ENCODE measurements at regions not wholly inside any gene's neighbourhood (a gene's known extent, or its start where the extent isn't known, plus 50 kb on each side); places are given as distances from the start of the nearest gene placed in this dataset.

DNA sequence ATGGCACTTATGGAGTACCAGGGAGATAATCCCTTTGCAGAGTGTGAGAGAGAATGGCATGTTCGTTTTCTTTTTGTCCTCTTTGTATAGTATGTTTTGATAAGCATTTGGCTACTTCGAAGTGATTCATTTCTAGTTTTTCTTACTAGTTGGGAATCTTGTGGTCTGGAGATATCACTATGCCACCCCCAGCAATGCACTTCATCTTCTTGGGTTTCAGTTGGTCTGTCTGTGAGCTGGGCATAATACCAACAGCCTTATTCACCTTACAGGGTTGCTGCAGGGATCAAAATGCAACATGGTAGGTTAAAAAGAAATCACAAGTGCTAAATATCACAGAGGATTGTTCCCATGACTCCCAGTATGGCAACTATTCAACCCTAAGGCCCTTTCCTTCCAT, 387.8 kb upstream of the CADM1 start:
- no peak overlapping the region for H3K4me3 ChIP-seq
- intact Hi-C loops (cut with DNase I), result no loop called here
- H3K36me3 ChIP-seq, result no peaks in the 10 kb centered on the region
- H3K9me3 ChIP-seq, result no peaks in the 10 kb centered on the region
- H3K4me1 ChIP-seq, result no peaks in the 10 kb centered on the region
- H3K27me3 ChIP-seq, result no peaks in the 10 kb centered on the region
- no peak for DNase-seq (ENCODE audit: extremely low spot score in 2 of 2)
- no peak overlapping the region for H3K27ac ChIP-seq
- TF ChIP-seq, protein P1, sequence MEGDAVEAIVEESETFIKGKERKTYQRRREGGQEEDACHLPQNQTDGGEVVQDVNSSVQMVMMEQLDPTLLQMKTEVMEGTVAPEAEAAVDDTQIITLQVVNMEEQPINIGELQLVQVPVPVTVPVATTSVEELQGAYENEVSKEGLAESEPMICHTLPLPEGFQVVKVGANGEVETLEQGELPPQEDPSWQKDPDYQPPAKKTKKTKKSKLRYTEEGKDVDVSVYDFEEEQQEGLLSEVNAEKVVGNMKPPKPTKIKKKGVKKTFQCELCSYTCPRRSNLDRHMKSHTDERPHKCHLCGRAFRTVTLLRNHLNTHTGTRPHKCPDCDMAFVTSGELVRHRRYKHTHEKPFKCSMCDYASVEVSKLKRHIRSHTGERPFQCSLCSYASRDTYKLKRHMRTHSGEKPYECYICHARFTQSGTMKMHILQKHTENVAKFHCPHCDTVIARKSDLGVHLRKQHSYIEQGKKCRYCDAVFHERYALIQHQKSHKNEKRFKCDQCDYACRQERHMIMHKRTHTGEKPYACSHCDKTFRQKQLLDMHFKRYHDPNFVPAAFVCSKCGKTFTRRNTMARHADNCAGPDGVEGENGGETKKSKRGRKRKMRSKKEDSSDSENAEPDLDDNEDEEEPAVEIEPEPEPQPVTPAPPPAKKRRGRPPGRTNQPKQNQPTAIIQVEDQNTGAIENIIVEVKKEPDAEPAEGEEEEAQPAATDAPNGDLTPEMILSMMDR (IDR thresholded peaks at IDR 0.05), result no peak
- no peak for TF ChIP-seq POLR2AphosphoS5 (IDR thresholded peaks at IDR 0.05; ENCODE audit: insufficient read depth in 1 of 2, low read depth in 1 of 2)
- no peak for TF ChIP-seq POLR2A (IDR thresholded peaks at IDR 0.05)

DNA sequence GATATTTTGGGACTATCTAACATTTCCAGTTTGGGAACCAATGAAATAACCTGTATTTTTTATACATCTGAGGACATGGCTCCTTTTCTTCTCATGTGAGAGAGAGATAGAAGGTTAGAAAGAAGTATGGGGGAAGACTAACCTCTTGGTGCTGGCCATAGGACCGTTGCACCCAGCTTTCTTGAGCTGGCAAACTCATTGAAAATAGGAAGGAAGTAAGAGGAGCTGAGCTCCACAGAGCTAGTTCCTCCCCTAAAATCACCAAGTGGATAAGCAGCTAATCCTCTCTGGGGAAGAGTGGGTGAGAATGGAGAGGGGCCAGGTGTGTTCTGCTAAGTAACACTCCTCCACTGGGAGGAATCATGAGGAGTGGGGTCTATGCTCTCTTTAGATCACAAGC, 387.4 kb upstream of the CADM1 start:
- no peaks in the 10 kb centered on the region for H3K27me3 ChIP-seq

DNA sequence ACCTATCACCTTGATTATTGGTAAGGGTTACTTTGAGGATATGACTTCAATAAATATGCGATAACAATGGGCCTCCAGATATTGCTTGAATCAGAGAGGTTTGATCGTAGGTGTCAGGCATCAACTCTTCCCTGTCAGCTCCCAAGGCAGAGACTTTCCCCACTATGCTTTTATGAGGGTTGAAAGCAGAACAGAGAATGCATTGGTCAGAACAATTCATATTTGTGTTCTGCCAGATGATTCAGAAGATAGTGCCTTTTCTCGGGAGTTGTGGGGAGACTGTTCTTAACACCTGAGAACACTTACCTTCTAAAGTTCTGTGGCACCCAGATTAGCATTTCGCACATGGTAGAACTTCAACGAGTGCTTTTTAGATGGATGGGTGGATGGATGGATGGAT, 386.3 kb upstream of the CADM1 start:
- H3K27ac ChIP-seq, result no peak overlapping the region
- H3K36me3 ChIP-seq, result no peaks in the 10 kb centered on the region
- intact Hi-C loops (cut with DNase I), result no loop called here
- no peaks in the 10 kb centered on the region for H3K9me3 ChIP-seq
- H3K27me3 ChIP-seq, result no peaks in the 10 kb centered on the region
- H3K4me1 ChIP-seq, result no peaks in the 10 kb centered on the region
- TF ChIP-seq POLR2AphosphoS5 (IDR thresholded peaks at IDR 0.05; ENCODE audit: insufficient read depth in 1 of 2, low read depth in 1 of 2), result no peak
- TF ChIP-seq POLR2A (IDR thresholded peaks at IDR 0.05), result no peak
- TF ChIP-seq, protein P1 (IDR thresholded peaks at IDR 0.05), result no peak
- no peak overlapping the region for H3K4me3 ChIP-seq
- no peak for DNase-seq (ENCODE audit: extremely low spot score in 2 of 2)

More for the DNA sequence above, 387.4 kb upstream of the CADM1 start:
- no peak for DNase-seq (ENCODE audit: extremely low spot score in 2 of 2)
- TF ChIP-seq POLR2AphosphoS5 (IDR thresholded peaks at IDR 0.05; ENCODE audit: insufficient read depth in 1 of 2, low read depth in 1 of 2), result no peak
- TF ChIP-seq POLR2A (IDR thresholded peaks at IDR 0.05), result no peak
- TF ChIP-seq, protein P1 (IDR thresholded peaks at IDR 0.05), result no peak
- no peaks in the 10 kb centered on the region for H3K4me1 ChIP-seq
- H3K27ac ChIP-seq, result no peak overlapping the region
- intact Hi-C loops (cut with DNase I), result no loop called here
- H3K36me3 ChIP-seq, result no peaks in the 10 kb centered on the region
- no peaks in the 10 kb centered on the region for H3K9me3 ChIP-seq
- H3K4me3 ChIP-seq, result no peak overlapping the region

DNA sequence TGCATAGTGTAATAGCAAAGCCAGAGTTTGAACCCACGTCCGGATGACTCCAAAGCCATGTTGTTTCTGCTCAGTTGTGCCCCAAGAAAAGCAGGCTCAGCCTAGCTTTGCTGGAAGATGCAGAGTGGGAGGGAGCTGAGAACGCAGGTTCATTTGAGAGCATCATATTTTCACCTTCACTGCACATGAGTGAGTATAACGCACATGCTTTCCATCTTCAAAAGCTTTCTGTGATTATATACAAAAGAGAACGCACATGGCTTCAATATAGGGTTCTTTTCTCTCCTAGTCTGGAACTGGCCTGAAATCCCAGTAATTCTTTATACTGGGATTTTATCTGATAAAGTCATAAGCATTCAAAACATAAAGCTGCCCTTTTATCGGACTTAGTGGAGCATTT, 385.5 kb upstream of the CADM1 start:
- intact Hi-C loops (cut with DNase I), result no loop called here

DNA sequence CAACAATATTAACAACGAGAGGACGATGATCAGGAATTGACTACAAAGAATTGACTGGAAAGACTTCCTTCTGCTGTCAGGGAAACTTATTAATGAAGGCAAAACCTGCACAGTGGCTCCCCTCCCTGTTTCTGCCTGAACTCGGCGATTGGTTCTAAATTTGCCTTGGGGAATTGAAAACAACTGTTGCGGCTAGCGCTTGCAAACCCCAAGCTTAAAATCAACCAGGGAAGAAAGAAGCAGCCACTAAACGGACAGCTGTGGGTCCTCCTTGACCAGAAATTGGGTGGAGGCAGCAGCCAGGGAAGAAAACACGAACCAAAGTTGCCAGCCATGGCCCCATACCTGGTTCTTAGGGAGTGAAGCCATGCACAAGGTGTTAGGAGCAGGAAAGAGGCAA, 383.5 kb upstream of the CADM1 start:
- TF ChIP-seq POLR2A (IDR thresholded peaks at IDR 0.05) (no peak), POLR2AphosphoS5 (IDR thresholded peaks at IDR 0.05; ENCODE audit: insufficient read depth in 1 of 2, low read depth in 1 of 2) (no peak)
- TF ChIP-seq, protein P1 (IDR thresholded peaks at IDR 0.05), result no peak
- H3K27me3 ChIP-seq, result no peaks in the 10 kb centered on the region
- no peak overlapping the region for H3K27ac ChIP-seq
- no peaks in the 10 kb centered on the region for H3K4me1 ChIP-seq
- no peaks in the 10 kb centered on the region for H3K9me3 ChIP-seq
- no peak for DNase-seq (ENCODE audit: extremely low spot score in 2 of 2)
- H3K36me3 ChIP-seq, result no peaks in the 10 kb centered on the region
- no peak overlapping the region for H3K4me3 ChIP-seq
- intact Hi-C loops (cut with DNase I), result no loop called here

More for the DNA sequence above, 385.5 kb upstream of the CADM1 start:
- TF ChIP-seq, protein P1 (IDR thresholded peaks at IDR 0.05), result no peak
- TF ChIP-seq POLR2AphosphoS5 (IDR thresholded peaks at IDR 0.05; ENCODE audit: insufficient read depth in 1 of 2, low read depth in 1 of 2) (no peak), POLR2A (IDR thresholded peaks at IDR 0.05) (no peak)
- Histone ChIP-seq H3K9me3 (no peaks in the 10 kb centered on the region), H3K4me1 (no peaks in the 10 kb centered on the region), H3K27me3 (no peaks in the 10 kb centered on the region), H3K27ac (no peak overlapping the region), H3K4me3 (no peak overlapping the region), H3K36me3 (no peaks in the 10 kb centered on the region)
- no peak for DNase-seq (ENCODE audit: extremely low spot score in 2 of 2)
